ENCODE measurements at regions not wholly inside any gene's neighbourhood (a gene's known extent, or its start where the extent isn't known, plus 50 kb on each side); places are given as distances from the start of the nearest gene placed in this dataset.
A peak's percentile ranks its signal among the peaks of the same experiment; 100 is the strongest.

- DNase-seq, result no peak
Measured at GRCh38 chr11:122521626-122522025, 133.9 kb upstream of the UBASH3B start.

GRCh38 chr11:122517403-122518379, 137.8 kb upstream of the UBASH3B start:
- no peak for DNase-seq

GRCh38 chr11:122516686-122517085, 138.8 kb upstream of the UBASH3B start:
- DNase-seq, result no peak

GRCh38 chr11:122513997-122514396, 141.5 kb upstream of the UBASH3B start:
- no peak for DNase-seq

GRCh38 chr11:122513328-122513727, 142.2 kb upstream of the UBASH3B start:
- no peak for DNase-seq

GRCh38 chr11:122512688-122513087, 142.8 kb upstream of the UBASH3B start:
- no peak for DNase-seq

- no peak for DNase-seq
Measured at GRCh38 chr11:122509899-122510298, 145.6 kb upstream of the UBASH3B start.

GRCh38 chr11:122509091-122509490, 146.4 kb upstream of the UBASH3B start:
- no peak for DNase-seq

- DNase-seq, result peak; percentile 75
Measured at GRCh38 chr11:122505304-122506006, 150.1 kb upstream of the UBASH3B start.

GRCh38 chr11:122494221-122494620, 161.3 kb upstream of the UBASH3B start:
- no peak for DNase-seq

GRCh38 chr11:122491509-122491908, 164.0 kb upstream of the UBASH3B start:
- DNase-seq, result no peak

- no peak for DNase-seq
Measured at GRCh38 chr11:122488892-122489706, 166.4 kb upstream of the UBASH3B start.

- no peak for DNase-seq
Measured at GRCh38 chr11:122487669-122488068, 167.9 kb upstream of the UBASH3B start.

GRCh38 chr11:122486793-122487495, 168.6 kb upstream of the UBASH3B start:
- DNase-seq, result no peak

GRCh38 chr11:122478986-122479385, 176.5 kb upstream of the UBASH3B start:
- DNase-seq, result no peak

- no peak for DNase-seq
Measured at GRCh38 chr11:122468965-122469364, 186.6 kb upstream of the UBASH3B start.

- DNase-seq, result no peak
Measured at GRCh38 chr11:122463530-122463929, 192.0 kb upstream of the UBASH3B start.

GRCh38 chr11:122459064-122459463, 196.5 kb upstream of the UBASH3B start:
- DNase-seq, result no peak

- no peak for DNase-seq
Measured at GRCh38 chr11:122453586-122453985, 201.9 kb upstream of the UBASH3B start.

GRCh38 chr11:122451911-122452310, 203.6 kb upstream of the UBASH3B start:
- no peak for DNase-seq

- DNase-seq, result no peak
Measured at GRCh38 chr11:122441666-122442035, 213.9 kb upstream of the UBASH3B start.
